Hepatocyte (in vitro differentiated cells): ENCODE measurements at regions not wholly inside any gene's neighbourhood (a gene's known extent, or its start where the extent isn't known, plus 50 kb on each side); places are given as distances from the start of the nearest gene placed in this dataset.

ENCODE experiments used
- EZH2 ChIP-seq: fragments of 200-600 bp; sonication (generic); IDR thresholded peaks from 2 replicates; pipeline ENCODE4 v1.6.1; 2016; ENCODE audit warnings: antibody characterized with exemption, mild to moderate bottlenecking, borderline replicate concordance
- EZH2phosphoT487 ChIP-seq: fragments of 200-600 bp; sonication (generic); IDR thresholded peaks from one replicate; pipeline ENCODE4 v1.6.1; 2018; ENCODE audit warnings: antibody characterized with exemption, mild to moderate bottlenecking, low read depth, moderate library complexity; ENCODE audit not compliant: unreplicated experiment, severe bottlenecking
- TF ChIP-seq, protein P1 (sequence below): fragments of 200-600 bp; sonication (generic); IDR thresholded peaks from 2 replicates; pipeline ENCODE4 v1.5.1; 2016; ENCODE audit warnings: antibody characterized with exemption, mild to moderate bottlenecking; ENCODE audit not compliant: poor library complexity

DNA sequence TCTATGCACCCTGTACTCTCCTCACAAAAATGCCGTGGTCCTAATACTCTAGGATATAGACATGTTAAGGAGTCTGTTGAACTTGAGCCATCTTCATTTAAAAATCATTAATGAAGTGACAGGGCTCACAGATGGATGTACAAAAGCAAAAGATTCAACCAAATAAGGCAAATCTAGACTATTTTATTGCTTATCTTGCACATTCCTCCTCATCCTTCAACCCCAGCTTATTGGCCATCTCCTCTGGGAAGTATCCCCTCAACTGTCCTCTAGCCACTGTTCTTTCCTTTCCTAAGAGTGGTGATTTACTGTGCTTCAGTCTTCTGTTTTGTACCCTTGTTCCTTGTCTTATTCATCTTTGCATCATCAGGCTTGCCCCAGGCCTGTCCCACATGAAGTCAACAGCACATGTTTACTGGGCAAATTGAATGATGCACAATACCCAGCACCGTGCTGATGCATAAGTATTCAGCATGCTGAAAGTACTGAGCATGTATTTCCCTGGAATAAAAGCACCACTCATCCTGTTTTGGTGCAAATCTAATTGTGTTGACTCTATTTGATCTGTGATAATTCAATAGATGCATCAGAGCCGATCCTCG is 287.3 kb upstream of the CLNK start:
- TF ChIP-seq, protein P1, sequence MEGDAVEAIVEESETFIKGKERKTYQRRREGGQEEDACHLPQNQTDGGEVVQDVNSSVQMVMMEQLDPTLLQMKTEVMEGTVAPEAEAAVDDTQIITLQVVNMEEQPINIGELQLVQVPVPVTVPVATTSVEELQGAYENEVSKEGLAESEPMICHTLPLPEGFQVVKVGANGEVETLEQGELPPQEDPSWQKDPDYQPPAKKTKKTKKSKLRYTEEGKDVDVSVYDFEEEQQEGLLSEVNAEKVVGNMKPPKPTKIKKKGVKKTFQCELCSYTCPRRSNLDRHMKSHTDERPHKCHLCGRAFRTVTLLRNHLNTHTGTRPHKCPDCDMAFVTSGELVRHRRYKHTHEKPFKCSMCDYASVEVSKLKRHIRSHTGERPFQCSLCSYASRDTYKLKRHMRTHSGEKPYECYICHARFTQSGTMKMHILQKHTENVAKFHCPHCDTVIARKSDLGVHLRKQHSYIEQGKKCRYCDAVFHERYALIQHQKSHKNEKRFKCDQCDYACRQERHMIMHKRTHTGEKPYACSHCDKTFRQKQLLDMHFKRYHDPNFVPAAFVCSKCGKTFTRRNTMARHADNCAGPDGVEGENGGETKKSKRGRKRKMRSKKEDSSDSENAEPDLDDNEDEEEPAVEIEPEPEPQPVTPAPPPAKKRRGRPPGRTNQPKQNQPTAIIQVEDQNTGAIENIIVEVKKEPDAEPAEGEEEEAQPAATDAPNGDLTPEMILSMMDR = no peak
- TF ChIP-seq EZH2phosphoT487 (no peak), EZH2 (no peak)
